Peyer's patch (tissue), 4 donors: ENCODE measurements at regions not wholly inside any gene's neighbourhood (a gene's known extent, or its start where the extent isn't known, plus 50 kb on each side); places are given as distances from the start of the nearest gene placed in this dataset.

Experiments used
- POLR2A ChIP-seq, 2 donors: fragments of 450-650 bp; IDR thresholded peaks; one replicate each; pipeline ENCODE4 v1.5.1; 2017; ENCODE audit warnings: antibody characterized with exemption in 2 of 2, mild to moderate bottlenecking in 2 of 2, moderate library complexity in 2 of 2
- TF ChIP-seq, protein P1 (sequence below), 6 experiments: fragments of 450-650 bp in 4 of 6; fragments of 200-600 bp in 2 of 6; sonication (generic) in 1 of 6; IDR thresholded peaks; one replicate each; pipeline ENCODE4 v1.5.1; 2017 to 2019; ENCODE audit warnings: antibody characterized with exemption in 6 of 6, mild to moderate bottlenecking in 3 of 6, moderate library complexity in 1 of 6

GRCh38 chr5:107242411-107243219, 428.1 kb downstream of the EFNA5 start:
- TF ChIP-seq, protein P1, sequence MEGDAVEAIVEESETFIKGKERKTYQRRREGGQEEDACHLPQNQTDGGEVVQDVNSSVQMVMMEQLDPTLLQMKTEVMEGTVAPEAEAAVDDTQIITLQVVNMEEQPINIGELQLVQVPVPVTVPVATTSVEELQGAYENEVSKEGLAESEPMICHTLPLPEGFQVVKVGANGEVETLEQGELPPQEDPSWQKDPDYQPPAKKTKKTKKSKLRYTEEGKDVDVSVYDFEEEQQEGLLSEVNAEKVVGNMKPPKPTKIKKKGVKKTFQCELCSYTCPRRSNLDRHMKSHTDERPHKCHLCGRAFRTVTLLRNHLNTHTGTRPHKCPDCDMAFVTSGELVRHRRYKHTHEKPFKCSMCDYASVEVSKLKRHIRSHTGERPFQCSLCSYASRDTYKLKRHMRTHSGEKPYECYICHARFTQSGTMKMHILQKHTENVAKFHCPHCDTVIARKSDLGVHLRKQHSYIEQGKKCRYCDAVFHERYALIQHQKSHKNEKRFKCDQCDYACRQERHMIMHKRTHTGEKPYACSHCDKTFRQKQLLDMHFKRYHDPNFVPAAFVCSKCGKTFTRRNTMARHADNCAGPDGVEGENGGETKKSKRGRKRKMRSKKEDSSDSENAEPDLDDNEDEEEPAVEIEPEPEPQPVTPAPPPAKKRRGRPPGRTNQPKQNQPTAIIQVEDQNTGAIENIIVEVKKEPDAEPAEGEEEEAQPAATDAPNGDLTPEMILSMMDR (IDR thresholded peaks at IDR 0.05): no peak
- TF ChIP-seq POLR2A (IDR thresholded peaks at IDR 0.05): no peak
